ENCODE measurements at regions not wholly inside any gene's neighbourhood (a gene's known extent, or its start where the extent isn't known, plus 50 kb on each side); places are given as distances from the start of the nearest gene placed in this dataset.

DNA sequence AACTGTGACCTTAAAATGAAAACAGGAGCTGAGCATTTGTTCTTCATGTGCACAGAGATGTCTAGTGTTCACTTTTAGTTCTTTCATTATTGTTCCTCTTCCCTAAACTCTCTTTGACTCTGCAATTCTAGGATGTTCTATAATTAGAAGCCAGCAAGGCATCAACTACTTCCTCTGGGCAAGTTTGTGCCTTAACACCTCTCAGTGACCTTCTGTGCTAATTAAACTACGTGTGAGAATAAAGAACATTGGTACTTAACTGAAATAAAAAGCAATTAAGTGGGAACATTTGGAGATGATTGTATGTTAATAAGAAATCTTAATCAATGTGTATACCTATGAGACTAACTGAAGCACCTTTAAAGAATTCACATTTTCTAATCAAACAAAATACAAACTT is 242.8 kb downstream of the RASEF start:
- no peak for TF ChIP-seq REST (IDR thresholded peaks at IDR 0.05; ENCODE audit: insufficient read depth in 1 of 2, low read depth in 2 of 2, low read length in 2 of 2)
- TF ChIP-seq POLR2AphosphoS5 (IDR thresholded peaks at IDR 0.05; ENCODE audit: low read depth, low read length) = no peak
- no peak for TF ChIP-seq TAF1 (IDR thresholded peaks at IDR 0.05; ENCODE audit: borderline replicate concordance, insufficient read depth, low read length)

All from PFSK-1 (cell line).